ENCODE measurements at regions not wholly inside any gene's neighbourhood (a gene's known extent, or its start where the extent isn't known, plus 50 kb on each side); places are given as distances from the start of the nearest gene placed in this dataset.

DNA sequence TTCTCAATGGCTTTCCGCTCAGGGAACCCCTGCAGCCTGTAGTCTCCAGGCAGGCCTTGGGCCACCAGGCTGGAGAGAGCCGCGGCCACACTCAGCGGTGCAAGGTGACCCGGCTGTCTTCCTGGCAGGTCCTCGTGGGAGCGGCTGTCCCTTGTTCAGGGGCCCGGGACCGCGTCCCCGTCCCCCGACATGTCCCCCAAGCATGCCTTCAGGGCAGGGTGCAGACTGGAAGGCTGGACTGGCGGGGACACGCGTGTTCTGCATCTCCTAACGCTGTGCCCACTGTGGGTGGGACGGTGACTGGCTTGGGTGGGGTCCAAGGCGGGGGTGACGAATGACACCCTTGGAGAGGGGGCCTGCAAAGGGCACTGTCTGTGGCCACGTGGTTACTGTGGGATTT lies 93.6 kb downstream of the WTIP start:
- TF ChIP-seq SIN3A (IDR thresholded peaks at IDR 0.05; ENCODE audit: borderline replicate concordance, insufficient read depth, low read length) (no peak), TAF1 (IDR thresholded peaks at IDR 0.05; ENCODE audit: borderline replicate concordance, insufficient read depth, low read length) (no peak), POLR2AphosphoS5 (IDR thresholded peaks at IDR 0.05; ENCODE audit: low read depth, low read length) (no peak)
- TF ChIP-seq, protein P1, sequence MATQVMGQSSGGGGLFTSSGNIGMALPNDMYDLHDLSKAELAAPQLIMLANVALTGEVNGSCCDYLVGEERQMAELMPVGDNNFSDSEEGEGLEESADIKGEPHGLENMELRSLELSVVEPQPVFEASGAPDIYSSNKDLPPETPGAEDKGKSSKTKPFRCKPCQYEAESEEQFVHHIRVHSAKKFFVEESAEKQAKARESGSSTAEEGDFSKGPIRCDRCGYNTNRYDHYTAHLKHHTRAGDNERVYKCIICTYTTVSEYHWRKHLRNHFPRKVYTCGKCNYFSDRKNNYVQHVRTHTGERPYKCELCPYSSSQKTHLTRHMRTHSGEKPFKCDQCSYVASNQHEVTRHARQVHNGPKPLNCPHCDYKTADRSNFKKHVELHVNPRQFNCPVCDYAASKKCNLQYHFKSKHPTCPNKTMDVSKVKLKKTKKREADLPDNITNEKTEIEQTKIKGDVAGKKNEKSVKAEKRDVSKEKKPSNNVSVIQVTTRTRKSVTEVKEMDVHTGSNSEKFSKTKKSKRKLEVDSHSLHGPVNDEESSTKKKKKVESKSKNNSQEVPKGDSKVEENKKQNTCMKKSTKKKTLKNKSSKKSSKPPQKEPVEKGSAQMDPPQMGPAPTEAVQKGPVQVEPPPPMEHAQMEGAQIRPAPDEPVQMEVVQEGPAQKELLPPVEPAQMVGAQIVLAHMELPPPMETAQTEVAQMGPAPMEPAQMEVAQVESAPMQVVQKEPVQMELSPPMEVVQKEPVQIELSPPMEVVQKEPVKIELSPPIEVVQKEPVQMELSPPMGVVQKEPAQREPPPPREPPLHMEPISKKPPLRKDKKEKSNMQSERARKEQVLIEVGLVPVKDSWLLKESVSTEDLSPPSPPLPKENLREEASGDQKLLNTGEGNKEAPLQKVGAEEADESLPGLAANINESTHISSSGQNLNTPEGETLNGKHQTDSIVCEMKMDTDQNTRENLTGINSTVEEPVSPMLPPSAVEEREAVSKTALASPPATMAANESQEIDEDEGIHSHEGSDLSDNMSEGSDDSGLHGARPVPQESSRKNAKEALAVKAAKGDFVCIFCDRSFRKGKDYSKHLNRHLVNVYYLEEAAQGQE (IDR thresholded peaks at IDR 0.05; ENCODE audit: insufficient read depth in 1 of 2, low read depth in 2 of 2, low read length in 2 of 2): no peak

Data from PFSK-1 (cell line).